ENCODE measurements at regions not wholly inside any gene's neighbourhood (a gene's known extent, or its start where the extent isn't known, plus 50 kb on each side); places are given as distances from the start of the nearest gene placed in this dataset.
"Not testable (repeated sequence)": the region's sequence is repeated elsewhere in the genome, so short reads cannot be mapped to it uniquely, and the experiment has no call there.

DNA sequence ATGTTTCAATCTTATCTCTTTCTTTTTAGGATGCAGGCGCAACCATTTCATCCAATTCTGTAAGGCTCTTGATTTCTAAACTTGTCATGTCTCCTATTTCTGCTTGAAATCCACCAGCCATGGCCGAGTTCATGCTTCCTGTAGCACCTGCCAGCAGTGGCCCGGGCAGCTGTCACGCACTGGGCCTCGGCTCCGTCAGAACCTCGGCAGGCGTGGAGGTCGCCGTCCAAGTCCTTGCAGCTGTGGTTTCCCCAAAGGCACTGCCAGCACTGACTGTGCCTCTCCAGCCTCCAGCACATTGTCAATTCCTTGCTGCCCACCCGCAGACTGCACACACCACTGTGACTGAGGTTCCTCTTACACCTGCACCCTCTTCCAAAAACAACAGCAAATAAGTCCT is 188.7 kb upstream of the SALL3 start:
- no peak for DNase-seq

DNA sequence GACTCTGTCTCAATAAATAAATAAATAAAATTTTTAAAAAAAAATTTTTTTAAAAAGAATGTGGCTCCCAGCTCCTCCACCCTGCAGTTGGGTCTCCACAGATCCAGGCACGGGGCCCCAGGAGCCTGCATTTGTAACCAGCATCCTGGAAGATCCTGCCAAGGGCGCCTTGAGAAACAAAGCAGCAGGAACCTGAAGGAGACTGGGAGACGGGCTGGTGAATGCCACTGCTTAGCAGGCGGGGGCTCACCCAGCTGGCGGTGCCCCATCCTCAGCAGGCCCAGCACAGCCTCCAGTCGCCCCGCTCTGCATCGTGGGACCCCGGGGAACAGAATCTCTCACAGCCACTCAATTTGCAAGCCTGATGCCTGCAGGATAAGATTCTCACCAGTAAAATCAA is 187.5 kb upstream of the SALL3 start:
- DNase-seq: no peak

DNA sequence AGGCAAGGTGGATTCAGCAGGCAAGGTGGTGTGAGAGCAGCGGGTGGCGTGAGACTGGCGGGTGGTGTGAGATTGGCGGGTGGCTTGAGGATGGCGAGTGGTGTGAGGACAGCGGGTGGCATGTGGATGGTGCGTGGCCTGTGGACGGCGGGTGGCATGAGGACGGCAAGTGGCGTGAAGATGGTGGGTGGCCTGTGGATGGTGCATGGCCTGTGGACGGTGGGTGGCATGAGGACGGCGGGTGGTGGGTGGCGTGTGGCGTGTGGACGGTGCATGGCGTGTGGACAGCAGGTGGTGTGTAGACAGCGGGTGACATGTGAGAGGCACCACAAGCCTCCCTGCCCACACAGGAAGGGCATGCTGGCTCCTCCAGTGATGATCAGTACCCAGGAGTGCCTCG is 186.9 kb upstream of the SALL3 start:
- no peak for DNase-seq

DNA sequence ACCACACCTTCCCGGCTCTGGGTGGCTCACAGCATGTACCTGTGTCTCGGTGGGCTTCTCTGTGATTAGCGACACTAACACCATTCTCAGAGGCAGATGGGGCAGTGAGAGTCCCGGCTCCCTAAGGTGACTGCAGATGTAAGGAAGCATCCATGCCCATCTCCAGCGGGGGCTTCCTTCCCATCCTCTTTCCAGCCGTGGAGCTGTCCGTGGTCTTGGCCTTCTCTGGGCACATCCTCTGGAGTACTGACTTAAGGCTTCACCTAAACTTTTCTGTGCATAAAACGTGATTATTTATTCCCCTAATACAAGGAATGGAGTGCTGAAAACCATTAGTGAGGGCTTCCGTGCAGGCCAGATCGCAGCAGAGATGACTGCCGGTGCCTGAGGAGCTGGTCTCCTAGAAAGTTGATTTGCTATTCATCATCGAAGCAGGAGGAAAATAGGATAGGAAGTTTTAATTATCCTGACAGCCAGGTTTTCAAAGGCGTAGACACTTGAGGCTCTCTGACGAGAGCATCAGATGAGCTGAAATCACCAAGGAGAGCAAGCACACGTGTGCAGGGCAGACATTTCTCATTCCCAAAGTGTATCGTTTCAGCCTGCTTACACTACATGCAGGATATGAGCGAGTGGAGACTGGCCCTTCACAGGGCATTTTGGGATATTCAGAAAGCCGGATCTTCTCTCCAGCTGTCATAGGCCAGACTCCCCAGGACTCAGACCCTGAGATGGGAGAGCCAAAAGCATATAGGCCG is 186.1 kb upstream of the SALL3 start:
- DNase-seq: no peak

DNA sequence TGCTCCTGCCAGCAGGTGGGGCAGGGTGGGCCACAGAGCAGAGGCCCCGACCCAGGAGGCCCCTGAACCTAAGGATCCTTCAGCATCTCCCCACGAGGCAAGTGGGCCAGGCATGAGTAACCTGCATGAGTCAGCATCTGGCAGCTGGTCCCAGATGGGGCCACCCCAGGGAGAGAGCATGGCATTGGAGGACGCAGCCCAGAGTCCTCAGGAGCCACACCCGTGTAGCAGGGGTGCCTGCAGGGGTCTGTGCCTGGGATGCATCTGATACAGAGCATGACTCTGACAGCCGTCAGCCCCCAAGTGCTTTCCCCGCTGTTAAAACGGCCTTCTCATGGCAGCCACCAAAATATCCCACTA is 185.6 kb upstream of the SALL3 start:
- no peak for DNase-seq

DNA sequence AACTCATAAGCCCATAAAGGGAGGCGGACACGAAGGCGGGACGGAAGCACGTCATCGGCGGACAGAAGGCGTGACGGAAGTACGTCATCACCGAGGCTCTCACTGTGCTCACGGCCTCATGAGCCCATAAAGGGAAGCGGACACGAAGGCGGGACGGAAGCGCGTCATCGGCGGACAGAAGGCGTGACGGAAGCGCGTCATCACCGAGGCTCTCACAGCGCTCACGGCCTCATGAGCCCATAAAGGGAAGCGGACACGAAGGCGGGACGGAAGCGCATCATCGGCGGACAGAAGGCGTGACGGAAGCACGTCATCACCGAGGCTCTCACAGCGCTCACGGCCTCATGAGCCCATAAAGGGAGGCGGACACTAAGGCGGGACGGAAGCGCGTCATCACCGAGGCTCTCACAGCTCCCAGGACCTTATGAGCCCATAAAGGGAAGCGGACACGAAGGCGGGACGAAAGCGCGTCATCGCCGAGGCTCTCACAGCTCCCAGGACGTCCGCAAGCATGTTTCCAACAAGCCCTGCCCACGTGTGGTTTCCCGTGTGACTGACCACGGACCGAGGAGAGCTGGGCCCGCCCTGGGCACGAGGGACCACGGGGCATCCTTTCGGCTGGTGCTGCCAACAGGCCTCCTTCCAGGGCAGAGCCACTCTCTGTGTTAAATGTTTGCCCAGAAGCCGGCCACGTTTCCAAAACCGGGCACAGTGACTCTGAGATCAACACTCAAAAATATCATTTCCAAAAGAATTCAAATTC is 182.7 kb upstream of the SALL3 start:
- no peak for DNase-seq

DNA sequence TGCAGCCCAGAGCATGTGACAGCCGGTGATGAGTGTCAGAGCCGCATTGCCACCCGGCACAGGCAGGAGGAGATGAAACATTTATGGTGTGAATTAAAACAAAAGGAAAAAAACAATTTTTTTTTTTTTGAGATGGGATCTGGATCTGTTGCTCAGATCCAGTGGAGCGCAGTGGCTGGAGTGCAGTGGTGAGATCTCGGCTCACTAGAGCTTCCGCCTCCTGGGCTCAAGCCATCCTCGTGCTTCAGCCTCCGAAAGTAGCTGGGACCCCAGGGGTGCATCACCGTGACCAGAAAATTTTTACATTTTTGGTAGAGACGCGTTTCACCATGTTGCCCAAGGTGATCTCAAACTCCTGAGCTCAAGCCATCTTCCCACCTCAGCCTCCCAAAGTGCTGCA is 182.1 kb upstream of the SALL3 start:
- no peak for DNase-seq

DNA sequence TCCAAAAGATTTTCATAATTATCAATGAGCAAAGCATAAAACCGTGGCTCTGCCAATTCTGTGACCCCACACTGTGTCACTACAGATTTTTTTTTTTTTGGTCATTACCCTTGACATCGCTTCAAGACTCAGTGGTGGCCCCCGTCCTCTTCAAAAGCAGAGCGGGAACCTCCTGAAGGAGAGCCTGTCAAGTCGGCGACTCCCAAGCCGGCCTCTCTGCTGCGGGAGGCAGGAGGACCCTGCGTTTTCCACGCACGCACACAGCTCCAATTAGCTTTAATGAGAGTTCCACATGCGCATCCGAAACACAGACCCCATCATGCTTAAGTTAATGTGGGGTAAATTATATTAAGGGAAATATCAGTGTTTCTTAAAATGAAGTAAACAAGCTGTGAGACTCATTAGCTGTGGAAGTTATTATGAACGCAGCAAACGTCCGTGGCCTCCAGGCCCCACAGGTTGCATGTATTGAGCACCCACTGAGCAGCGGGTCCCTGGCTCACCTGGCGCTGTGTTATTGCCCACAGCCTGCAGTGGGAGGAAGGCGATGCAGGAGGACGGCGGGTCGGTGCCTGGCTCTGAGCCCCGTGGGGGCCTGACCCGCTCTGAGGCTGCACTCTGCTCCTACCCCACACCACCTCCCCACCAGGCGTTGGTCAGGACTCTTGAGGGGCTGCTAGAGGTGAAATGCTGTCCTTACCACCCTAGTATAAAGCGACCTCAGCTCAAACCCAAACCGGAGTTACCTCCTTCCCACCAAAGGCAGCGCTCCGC is 181.0 kb upstream of the SALL3 start:
- no peak for DNase-seq

DNA sequence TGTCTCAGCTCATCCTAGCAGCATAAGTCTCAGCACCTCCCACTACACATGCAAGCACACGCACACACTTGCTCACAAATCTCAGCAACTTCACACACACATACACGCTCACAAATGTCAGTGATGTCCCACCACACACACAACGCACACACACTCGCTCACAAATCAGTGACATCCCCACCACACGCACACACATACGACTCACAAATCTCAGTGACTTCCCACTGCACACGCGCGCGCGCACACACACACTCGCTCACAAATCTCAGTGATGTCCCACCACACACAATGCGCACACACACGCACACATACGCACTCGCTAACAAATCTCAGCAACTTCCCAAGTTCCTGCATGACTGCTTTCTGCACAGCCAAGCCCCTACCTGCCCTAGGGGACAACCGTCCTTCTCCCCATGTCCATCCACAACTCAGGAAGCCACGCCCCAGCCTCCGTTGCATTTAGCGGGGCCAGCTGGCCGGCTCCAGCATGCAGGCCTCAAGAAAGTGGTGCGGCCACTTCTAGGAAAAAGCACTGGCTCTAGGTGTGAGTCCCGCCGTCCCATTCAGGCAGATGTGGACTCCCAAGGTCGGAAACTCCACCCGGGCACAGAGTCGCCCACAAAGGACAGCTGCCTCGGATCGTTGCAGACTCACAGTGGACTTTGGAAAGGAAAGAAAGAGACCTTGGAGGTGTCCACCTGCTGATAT is 180.1 kb upstream of the SALL3 start:
- no peak for DNase-seq

DNA sequence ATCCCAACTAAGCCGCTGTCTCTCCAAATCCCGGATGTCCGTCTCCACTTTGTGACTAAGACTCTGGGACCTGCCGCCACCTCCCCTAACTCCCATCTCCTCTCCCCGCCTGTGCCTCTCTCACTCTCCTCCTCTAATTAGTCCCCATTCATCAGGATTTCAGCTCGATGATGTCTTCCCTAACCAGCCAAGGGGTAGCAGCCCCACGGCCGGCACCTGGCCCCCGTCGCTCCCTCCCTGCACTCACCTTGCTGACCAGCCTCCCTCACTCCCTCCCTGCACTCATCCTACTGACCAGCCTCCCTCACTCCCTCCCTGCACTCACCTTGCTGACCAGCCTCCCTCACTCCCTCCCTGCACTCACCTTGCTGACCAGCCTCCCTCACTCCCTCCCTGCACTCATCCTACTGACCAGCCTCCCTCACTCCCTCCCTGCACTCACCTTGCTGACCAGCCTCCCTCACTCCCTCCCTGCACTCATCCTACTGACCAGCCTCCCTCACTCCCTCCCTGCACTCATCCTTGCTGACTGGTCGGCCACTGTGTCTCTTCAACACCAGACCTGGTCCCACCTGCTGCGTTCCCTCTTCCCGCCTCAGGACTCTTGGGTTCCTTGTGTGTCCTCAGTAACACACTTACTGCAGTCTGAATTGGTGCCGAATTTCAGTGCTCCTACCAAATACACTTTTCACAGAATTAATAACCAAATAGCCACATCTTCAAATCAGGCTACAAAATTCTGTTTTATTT is 179.3 kb upstream of the SALL3 start:
- not testable (repeated sequence) for DNase-seq

DNA sequence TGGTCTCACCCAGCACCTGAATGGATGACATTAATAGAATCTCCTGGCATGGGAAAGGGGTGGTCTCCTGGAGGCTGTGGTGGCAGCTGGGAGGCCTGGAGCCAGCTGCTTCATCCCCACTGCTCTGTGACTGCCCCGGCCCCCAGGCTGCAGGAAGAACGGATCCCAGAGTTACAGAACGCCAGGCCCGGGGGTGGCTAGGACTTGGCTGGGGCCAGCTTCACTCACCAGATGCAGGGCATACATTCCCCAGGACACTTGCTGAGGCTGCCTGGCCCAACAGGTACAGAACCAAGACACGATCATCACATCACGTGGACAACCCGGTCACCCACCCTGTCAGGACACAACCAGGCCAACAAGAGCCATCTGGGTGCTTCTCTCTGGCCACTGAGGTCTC is 178.6 kb upstream of the SALL3 start:
- no peak for DNase-seq

DNA sequence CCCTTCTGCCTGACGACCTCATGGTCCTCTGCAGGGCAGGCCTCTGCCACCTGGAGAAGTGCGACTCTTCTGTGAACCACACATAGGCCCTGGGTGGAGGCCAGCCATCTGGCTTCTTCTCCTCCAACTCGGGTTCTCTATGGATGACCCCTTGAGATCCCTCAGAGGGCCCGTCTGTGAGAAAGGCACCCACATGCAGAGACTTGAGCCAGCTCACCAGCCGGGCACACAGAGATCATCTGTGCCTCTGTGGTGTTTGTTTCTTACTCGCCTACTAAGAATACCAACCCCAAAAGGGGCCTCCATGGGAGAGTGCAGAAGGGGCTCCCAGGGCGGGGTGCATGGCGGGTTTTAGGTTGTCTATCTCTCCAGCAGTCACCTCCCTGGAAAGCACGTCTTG is 176.5 kb upstream of the SALL3 start:
- DNase-seq: no peak

DNA sequence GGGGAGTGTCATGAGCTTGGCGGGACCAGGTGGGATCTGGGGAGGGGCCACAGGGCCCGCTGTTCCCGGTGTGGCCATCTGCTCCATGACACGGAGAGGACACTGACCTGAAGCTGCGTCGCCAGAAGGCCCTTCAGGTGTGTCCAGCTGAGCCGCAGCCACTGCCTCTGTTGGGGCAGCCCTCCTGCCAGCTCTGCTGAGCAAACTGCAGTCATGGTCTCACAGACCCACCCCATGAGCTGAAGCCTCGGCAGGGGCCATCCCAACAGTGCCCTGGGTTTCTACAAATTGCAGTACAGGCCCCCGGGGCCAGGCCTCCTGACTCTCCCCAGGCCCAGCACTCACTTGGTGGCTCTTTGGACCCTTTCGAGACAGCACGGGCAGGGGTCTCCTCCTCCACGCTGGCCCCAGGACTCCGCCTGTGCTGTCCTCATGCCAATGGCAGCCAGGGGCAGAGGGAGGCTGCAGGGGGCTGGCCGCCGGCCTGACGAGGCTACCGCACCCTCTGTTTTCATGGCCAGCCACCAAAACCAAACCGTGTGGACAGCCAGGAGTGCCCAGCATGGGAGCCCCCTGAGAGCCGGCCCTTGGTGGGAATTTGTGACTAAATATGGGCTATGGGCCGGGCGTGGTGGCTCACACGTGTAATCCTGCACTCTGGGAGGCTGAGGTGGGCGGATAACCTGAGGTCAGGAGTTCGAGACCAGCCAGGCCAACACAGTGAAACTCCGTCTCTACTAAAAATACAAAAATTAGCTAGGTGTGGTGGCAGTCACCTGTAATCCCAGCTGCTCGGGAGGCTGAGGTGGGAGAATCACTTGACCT is 175.2 kb upstream of the SALL3 start:
- no peak for DNase-seq

DNA sequence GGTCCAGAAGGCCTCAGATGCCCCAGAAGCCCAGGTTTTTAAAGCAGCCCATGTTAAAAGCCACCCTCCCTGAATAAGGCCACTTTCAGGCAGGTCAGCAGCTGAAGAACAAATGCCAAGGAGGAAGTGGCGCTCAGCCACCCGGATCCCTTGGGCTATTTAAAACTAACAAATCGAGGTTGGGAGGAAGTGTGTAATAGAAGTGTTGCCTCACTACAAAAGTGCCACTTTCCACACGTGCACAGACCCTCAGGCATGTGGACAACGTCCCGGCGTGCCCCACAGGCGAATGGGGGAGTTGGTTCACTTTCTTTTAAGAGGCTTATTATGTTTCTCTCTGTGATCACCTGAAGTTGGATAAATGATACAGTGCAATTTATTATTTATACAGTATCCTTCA is 173.8 kb upstream of the SALL3 start:
- DNase-seq: no peak

DNA sequence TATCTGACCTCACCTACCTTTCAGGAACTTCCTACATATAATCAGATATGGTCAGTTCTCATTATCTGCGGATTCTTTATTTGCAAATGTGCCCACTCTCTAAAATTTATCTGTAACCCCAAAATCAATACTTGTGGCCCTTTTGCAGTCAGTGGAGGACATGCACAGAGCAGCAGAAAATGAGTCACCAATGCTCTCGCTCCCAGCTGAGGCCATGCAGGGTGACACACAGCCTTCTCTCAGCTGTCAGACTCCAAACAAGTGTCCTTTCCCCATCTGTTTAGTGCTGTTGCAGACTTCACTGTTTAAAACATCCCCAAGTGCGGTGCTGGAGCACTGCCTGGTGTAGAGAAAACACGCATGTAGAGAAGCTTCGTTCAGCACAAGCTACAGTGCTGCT is 171.9 kb upstream of the SALL3 start:
- DNase-seq: no peak

DNA sequence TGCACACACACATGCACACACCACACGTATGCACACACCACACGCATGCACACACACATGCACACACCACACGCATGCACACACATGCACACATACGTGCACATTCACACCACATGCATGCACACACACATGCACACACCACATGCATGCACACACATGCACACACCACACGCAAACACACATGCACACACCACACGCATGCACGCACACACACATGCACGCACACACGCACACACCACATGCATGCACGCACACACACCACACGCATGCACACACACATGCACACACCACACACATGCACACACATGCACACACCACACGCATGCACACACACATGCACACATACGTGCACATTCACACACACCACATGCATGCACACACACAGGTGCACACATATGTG is 169.8 kb upstream of the SALL3 start:
- DNase-seq: no peak

DNA sequence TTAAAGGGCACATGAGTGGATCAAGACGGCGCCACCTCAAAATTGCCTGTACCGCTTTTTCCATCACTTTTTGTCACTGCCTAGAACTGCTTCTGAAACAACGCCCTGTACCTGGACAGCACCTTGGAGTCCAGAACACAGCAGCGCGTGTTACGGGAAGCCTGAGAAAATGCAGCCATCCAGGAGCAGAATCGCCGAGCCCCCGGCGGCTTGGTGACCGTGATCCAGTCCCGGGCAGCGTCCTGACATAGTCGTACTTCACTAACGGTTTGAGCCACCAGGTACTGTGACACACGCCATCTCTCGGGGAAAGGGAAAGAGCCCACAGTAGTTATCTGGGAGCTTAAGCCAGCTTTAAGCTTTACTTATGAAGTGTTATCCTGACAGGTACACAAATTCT is 168.9 kb upstream of the SALL3 start:
- no peak for DNase-seq

DNA sequence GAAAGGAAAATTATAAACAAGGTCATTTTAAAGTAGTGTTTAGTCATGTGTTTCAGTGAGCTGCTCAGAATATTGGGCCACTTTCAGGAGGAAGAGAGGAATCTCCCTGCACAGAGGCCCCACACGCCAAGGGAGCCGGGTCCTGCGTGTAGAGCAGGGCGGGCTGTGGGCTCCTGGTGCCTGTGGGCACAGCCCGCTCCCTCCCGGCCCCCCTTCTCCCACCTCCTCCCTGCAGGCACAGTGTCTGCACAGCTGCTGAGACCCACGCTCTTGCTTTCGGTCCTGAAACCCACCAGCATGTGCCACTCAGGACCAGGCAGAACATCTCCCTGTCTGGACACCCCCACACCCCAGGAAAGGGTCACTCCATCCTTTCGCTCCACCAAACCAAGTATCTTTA is 167.6 kb upstream of the SALL3 start:
- no peak for DNase-seq

DNA sequence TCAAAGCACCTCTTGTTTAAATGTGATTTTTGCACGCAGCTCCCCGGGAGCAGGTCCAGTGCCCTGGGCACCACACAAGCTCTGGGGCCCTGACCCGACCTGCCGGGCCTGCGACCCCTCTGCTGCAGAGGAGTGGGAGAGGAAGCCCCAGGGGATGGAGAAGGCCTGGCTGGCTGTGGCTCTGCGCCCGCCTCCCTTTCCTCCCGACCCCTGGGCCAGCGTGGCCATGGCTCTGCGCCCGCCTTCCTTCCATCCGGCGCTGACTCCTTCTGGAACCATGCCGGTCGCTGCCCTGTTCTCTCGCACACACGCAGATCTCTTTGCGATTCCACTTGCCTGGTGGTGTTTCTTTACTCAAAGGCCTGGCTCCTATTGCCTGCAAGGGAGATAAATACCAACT is 166.5 kb upstream of the SALL3 start:
- DNase-seq: no peak

DNA sequence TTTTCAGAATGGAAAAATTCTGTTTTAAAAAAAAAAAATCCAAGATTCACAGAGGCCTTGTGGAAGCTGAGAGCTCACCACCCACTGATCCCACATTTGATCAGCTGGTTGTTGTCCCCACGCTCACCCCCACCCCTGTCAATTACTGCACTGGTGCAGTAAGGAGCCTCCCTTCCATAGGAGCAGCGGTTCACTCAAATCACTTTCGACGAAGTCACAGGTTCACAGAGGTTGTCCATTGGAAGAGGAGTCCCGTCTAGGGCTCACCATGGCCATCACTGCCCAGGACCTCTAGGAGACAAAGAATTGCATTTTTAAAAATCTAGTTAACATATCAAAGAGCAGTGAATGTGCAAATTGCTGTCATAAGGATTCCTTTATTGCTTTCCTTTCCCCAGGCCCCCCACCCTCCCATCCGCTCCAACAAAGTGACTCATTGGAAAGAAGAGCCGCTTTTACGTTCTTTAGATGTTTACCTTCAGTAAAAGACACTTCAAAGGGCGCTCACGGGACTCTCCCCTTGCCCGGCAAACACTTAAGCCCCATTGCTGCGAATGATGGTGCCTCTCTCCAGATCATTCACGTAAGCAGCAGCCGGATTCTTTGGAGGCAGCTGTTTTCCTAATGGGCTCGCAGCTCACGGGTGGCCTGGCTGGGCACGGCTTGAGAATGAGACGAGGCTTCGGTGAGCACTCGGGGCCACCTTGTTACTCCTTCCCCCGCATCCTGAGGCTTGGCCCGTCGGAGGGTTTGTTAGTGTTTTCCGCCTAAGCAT is 165.5 kb upstream of the SALL3 start:
- no peak for DNase-seq

DNA sequence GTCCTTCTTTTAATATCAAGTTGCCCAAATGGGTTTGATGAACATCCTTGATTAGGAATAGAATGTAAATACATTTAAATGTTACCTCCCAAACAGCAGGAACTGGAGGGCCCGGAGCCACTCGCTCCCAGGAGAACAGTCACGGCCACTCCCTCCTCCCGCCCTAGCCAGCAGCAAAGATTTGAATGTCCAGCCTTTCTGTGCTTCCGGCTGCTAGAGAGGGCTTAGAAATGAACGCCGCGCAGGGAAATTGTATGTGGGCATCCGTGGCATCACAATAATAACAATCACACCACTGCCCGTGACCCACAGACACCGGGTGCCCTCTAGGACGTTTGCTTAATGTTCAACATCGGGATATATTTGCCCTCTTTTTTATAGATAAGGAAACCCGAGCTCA is 164.9 kb upstream of the SALL3 start:
- DNase-seq: no peak

Measured in activated CD4-positive, alpha-beta T cell treated with anti-CD3 and anti-CD28 coated beads for 48 hours (primary cell).